SK-N-SH treated with all-trans-retinoic acid at 6 μM for 48 hours (cell line): ENCODE measurements at regions not wholly inside any gene's neighbourhood (a gene's known extent, or its start where the extent isn't known, plus 50 kb on each side); places are given as distances from the start of the nearest gene placed in this dataset.

Experiments
- ATAC-seq: fragments of 200-7000 bp; cut with Tn5 transposase; 3 replicates; pipeline ENCODE4 v1.9.1; 2020; ENCODE audit warnings: mild to moderate bottlenecking, moderate library complexity
- ARNTL ChIP-seq: fragments of 450-650 bp; formaldehyde crosslinking; IDR thresholded peaks from 2 replicates; pipeline ENCODE4 v1.5.0; 2020; ENCODE audit warnings: low read depth, mild to moderate bottlenecking, moderate library complexity, borderline replicate concordance
- CREB5 ChIP-seq: fragments of 250-450 bp; sonication (Bioruptor Pico); IDR thresholded peaks from 2 replicates; pipeline ENCODE4 v1.5.1; 2020; ENCODE audit warnings: low read depth, mild to moderate bottlenecking, moderate library complexity
- CSDC2 ChIP-seq: fragments of 250-450 bp; sonication (Bioruptor Pico); IDR thresholded peaks from 2 replicates; pipeline ENCODE4 v1.5.0; 2020; ENCODE audit warnings: mild to moderate bottlenecking, moderate library complexity
- CSRNP3 ChIP-seq: fragments of 250-450 bp; sonication (Bioruptor Pico); IDR thresholded peaks from 2 replicates; pipeline ENCODE4 v1.5.1; 2021; ENCODE audit warnings: mild to moderate bottlenecking, moderate library complexity
- ESRRG ChIP-seq: fragments of 250-450 bp; sonication (Bioruptor Pico); IDR thresholded peaks from 2 replicates; pipeline ENCODE4 v1.6.1; 2021; ENCODE audit warnings: mild to moderate bottlenecking
- PATZ1 ChIP-seq: fragments of 250-450 bp; sonication (Bioruptor Pico); IDR thresholded peaks from 2 replicates; pipeline ENCODE4 v1.8.0; 2020; ENCODE audit warnings: mild to moderate bottlenecking, moderate library complexity, borderline replicate concordance
- POU6F1 ChIP-seq: fragments of 250-450 bp; sonication (Bioruptor Pico); IDR thresholded peaks from 2 replicates; pipeline ENCODE4 v1.8.0; 2021; ENCODE audit warnings: low read depth, mild to moderate bottlenecking, moderate library complexity, borderline replicate concordance
- PPARA ChIP-seq: fragments of 250-450 bp; sonication (Bioruptor Pico); IDR thresholded peaks from 2 replicates; pipeline ENCODE4 v1.5.0; 2020; ENCODE audit warnings: mild to moderate bottlenecking, borderline replicate concordance
- SNAI2 ChIP-seq: fragments of 250-450 bp; sonication (Bioruptor Pico); IDR thresholded peaks from 2 replicates; pipeline ENCODE4 v1.5.0; 2020; ENCODE audit warnings: mild to moderate bottlenecking, moderate library complexity
- TSHZ2 ChIP-seq: fragments of 250-450 bp; sonication (Bioruptor Pico); IDR thresholded peaks from 2 replicates; pipeline ENCODE4 v1.5.0; 2020; ENCODE audit warnings: mild to moderate bottlenecking, moderate library complexity
- ZC3H10 ChIP-seq: fragments of 250-450 bp; sonication (Bioruptor Pico); IDR thresholded peaks from 2 replicates; pipeline ENCODE4 v1.5.1; 2021; ENCODE audit warnings: mild to moderate bottlenecking, moderate library complexity
- ZFP3 ChIP-seq: fragments of 250-450 bp; sonication (Bioruptor Pico); IDR thresholded peaks from 2 replicates; pipeline ENCODE4 v1.5.0; 2020; ENCODE audit warnings: mild to moderate bottlenecking, moderate library complexity
- ZFP30 ChIP-seq: fragments of 450-650 bp; formaldehyde crosslinking; IDR thresholded peaks from 2 replicates; pipeline ENCODE4 v1.5.0; 2022; ENCODE audit warnings: mild to moderate bottlenecking, moderate library complexity
- ZNF565 ChIP-seq: fragments of 450-650 bp; formaldehyde crosslinking; conservative IDR thresholded peaks from 2 replicates; pipeline ENCODE4 v1.5.0; 2020; ENCODE audit warnings: low read depth, mild to moderate bottlenecking, moderate library complexity
- ZNF70 ChIP-seq: fragments of 450-650 bp; formaldehyde crosslinking; IDR thresholded peaks from 2 replicates; pipeline ENCODE4 v1.5.0; 2020; ENCODE audit warnings: mild to moderate bottlenecking, moderate library complexity
- ZNF8 ChIP-seq: fragments of 450-650 bp; formaldehyde crosslinking; IDR thresholded peaks from 2 replicates; pipeline ENCODE4 v1.5.0; 2020; ENCODE audit warnings: mild to moderate bottlenecking, moderate library complexity

GRCh38 chr5:71972777-71973473 lies 134.3 kb upstream of the MAP1B start (continued):
- TF ChIP-seq ESRRG (CRISPR knock-in tag) (no peak), ZNF8 (CRISPR knock-in tag) (no peak), CSRNP3 (CRISPR knock-in tag) (no peak), PATZ1 (CRISPR knock-in tag) (no peak), ZFP30 (CRISPR knock-in tag) (no peak), POU6F1 (no peak), ZNF70 (CRISPR knock-in tag) (no peak)

GRCh38 chr5:71973563-71973962 lies 133.7 kb upstream of the MAP1B start:
- no peak for ATAC-seq
- TF ChIP-seq PPARA (CRISPR knock-in tag) (no peak), ZFP30 (CRISPR knock-in tag) (no peak), SNAI2 (no peak), CREB5 (CRISPR knock-in tag) (no peak), ESRRG (CRISPR knock-in tag) (no peak), PATZ1 (CRISPR knock-in tag) (no peak), CSDC2 (no peak), ARNTL (CRISPR knock-in tag) (no peak), ZNF565 (CRISPR knock-in tag) (no peak), CSRNP3 (CRISPR knock-in tag) (no peak)

GRCh38 chr5:71974165-71974564 lies 133.1 kb upstream of the MAP1B start:
- ATAC-seq = no peak
- TF ChIP-seq TSHZ2 (CRISPR knock-in tag) (no peak), ZC3H10 (CRISPR knock-in tag) (no peak), CREB5 (CRISPR knock-in tag) (no peak), ZFP3 (no peak)
